Osteoblast (primary cell): ENCODE measurements at regions not wholly inside any gene's neighbourhood (a gene's known extent, or its start where the extent isn't known, plus 50 kb on each side); places are given as distances from the start of the nearest gene placed in this dataset.
A peak's percentile ranks its signal among the peaks of the same experiment; 100 is the strongest.
"Not testable (repeated sequence)": the region's sequence is repeated elsewhere in the genome, so short reads cannot be mapped to it uniquely, and the experiment has no call there.

ENCODE experiments used
- DNase-seq: peaks from one replicate; pipeline ENCODE4 v3.0.0; 2011; ENCODE audit warnings: low spot score, mixed read lengths; ENCODE audit not compliant: insufficient read length; ENCODE audit errors: missing footprints
- H2AFZ ChIP-seq: 2 replicates; pipeline ENCODE4 v1.6.0; 2011; ENCODE audit warnings: mild to moderate bottlenecking, low read length
- H3K27ac ChIP-seq: 2 replicates; pipeline ENCODE4 v1.5.1; 2011; ENCODE audit warnings: mild to moderate bottlenecking, low read depth, low read length, moderate library complexity
- H3K27me3 ChIP-seq: 2 replicates; pipeline ENCODE4 v1.6.0; 2012; ENCODE audit warnings: mild to moderate bottlenecking, control low read depth, inconsistent platforms, low read length, moderate library complexity; ENCODE audit not compliant: insufficient read depth
- H3K36me3 ChIP-seq: 2 replicates; pipeline ENCODE4 v1.5.1; 2011; ENCODE audit warnings: mild to moderate bottlenecking, low read length, control low read depth, moderate library complexity; ENCODE audit not compliant: insufficient read depth
- H3K4me1 ChIP-seq: 2 replicates; pipeline ENCODE4 v1.5.1; 2011; ENCODE audit warnings: mild to moderate bottlenecking, low read length, control low read depth, moderate library complexity; ENCODE audit not compliant: insufficient read depth
- H3K4me2 ChIP-seq: 2 replicates; pipeline ENCODE4 v1.6.0; 2011; ENCODE audit warnings: mild to moderate bottlenecking, low read length; ENCODE audit not compliant: insufficient read depth
- H3K4me3 ChIP-seq: fragments of 200-600 bp; sonication (generic); 3 replicates; pipeline ENCODE4 v1.5.1; 2012; ENCODE audit warnings: mild to moderate bottlenecking, low read length, inconsistent platforms; ENCODE audit not compliant: insufficient read depth
- H3K79me2 ChIP-seq: 2 replicates; pipeline ENCODE4 v1.6.0; 2012; ENCODE audit warnings: mild to moderate bottlenecking, low read length, control low read depth, inconsistent platforms; ENCODE audit not compliant: insufficient read depth
- H3K9me3 ChIP-seq: 2 replicates; pipeline ENCODE4 v1.5.1; 2011; ENCODE audit warnings: low read depth, low read length, control low read depth
- H4K20me1 ChIP-seq: 2 replicates; pipeline ENCODE4 v1.6.0; 2012; ENCODE audit warnings: mild to moderate bottlenecking, low read length, control low read depth; ENCODE audit not compliant: insufficient read depth
- TF ChIP-seq, protein P1 (sequence below): IDR thresholded peaks from 2 replicates; pipeline ENCODE4 v1.5.1; 2011; ENCODE audit warnings: mild to moderate bottlenecking, low read depth, low read length, moderate library complexity; ENCODE audit errors: extremely low read depth

DNA sequence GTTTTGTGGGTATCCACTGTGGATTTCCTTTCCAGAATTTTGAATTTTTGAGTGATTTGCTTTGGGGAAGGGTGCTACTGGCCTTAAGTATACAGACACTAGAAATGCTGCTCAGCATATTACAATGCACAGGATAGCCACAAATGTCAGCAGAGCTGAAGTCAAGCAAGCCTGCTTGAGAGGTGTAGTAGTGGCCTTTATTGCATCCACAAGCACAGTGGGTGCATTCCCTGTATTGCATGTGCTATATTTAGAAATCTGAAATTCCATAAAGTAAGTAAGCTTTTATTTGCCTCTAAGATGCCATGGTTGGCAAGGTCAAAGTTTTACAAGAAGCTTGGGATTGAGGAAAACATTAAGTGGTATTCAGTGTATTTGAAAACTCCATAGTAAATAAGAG lies 79.5 kb upstream of the ZNF91 start:
- no peaks in the 10 kb centered on the region for H3K79me2 ChIP-seq
- H3K4me3 ChIP-seq, result no peak overlapping the region
- no peak for DNase-seq
- no peak overlapping the region for H2AFZ ChIP-seq
- no peaks in the 10 kb centered on the region for H4K20me1 ChIP-seq
- no peaks in the 10 kb centered on the region for H3K36me3 ChIP-seq
- H3K4me2 ChIP-seq, result no peak overlapping the region
- no peaks in the 10 kb centered on the region for H3K27me3 ChIP-seq
- TF ChIP-seq, protein P1, sequence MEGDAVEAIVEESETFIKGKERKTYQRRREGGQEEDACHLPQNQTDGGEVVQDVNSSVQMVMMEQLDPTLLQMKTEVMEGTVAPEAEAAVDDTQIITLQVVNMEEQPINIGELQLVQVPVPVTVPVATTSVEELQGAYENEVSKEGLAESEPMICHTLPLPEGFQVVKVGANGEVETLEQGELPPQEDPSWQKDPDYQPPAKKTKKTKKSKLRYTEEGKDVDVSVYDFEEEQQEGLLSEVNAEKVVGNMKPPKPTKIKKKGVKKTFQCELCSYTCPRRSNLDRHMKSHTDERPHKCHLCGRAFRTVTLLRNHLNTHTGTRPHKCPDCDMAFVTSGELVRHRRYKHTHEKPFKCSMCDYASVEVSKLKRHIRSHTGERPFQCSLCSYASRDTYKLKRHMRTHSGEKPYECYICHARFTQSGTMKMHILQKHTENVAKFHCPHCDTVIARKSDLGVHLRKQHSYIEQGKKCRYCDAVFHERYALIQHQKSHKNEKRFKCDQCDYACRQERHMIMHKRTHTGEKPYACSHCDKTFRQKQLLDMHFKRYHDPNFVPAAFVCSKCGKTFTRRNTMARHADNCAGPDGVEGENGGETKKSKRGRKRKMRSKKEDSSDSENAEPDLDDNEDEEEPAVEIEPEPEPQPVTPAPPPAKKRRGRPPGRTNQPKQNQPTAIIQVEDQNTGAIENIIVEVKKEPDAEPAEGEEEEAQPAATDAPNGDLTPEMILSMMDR, result no peak
- no peak overlapping the region for H3K27ac ChIP-seq
- H3K4me1 ChIP-seq, result no peaks in the 10 kb centered on the region
- H3K9me3 ChIP-seq, result no peaks in the 10 kb centered on the region

DNA sequence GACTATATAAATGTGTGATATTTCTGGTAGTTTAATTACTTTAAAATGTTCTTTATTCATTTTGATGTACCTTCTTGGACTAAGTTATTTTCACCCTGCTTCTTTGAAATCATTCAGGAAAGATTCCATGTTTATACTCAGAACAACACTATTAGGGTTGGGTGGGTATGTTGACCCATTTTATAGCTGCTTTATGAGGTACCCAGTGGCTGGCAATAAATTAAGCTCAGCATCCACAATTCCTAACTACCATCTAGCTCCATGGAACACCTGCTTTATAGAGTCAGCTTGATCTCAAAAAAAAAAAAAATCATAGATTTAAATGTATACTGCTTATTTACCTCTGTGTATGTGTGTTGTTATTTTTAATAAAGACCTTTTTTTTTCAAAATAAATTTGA lies 78.9 kb upstream of the ZNF91 start:
- TF ChIP-seq, protein P1, result no peak
- no peak overlapping the region for H2AFZ ChIP-seq
- no peak overlapping the region for H3K27ac ChIP-seq
- no peak for DNase-seq
- H3K79me2 ChIP-seq, result no peaks in the 10 kb centered on the region
- no peaks in the 10 kb centered on the region for H4K20me1 ChIP-seq
- no peaks in the 10 kb centered on the region for H3K9me3 ChIP-seq
- no peaks in the 10 kb centered on the region for H3K27me3 ChIP-seq
- H3K4me2 ChIP-seq, result no peak overlapping the region
- no peaks in the 10 kb centered on the region for H3K4me1 ChIP-seq
- no peak overlapping the region for H3K4me3 ChIP-seq
- no peaks in the 10 kb centered on the region for H3K36me3 ChIP-seq

DNA sequence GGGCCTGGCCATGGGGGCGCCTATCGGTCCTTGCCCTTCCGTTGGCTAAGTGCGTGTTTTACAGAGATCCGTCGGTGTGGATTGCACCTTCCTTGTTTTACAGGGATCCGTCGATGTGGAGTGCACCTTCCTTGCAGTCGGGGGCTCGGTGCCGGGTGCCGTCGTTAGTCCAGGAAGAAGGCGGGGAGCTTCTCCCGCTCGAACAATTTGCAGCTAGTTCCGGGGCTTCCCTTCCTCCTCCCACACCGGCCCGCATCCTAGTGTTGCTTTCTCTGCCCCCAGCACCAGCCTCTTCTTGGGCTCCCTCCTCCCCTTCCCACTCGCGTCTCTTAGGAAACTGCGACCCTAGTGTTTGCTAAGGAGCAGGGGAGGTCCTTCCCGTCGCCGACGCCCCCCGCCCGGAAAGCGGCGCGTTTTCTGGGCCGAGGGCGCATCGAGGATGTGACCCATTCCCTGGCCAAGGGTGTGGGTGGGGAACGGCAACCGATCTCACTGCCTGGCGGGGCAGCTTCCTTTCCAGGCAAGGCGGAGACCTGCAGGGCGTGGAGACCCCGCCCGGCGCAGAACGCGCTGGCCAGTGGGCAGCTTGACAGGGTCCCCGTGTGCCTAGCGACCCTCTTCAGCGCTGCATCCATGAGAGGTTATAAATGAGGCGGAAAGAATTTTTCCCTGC lies 75.7 kb upstream of the ZNF91 start:
- no peak overlapping the region for H3K27ac ChIP-seq
- H3K4me3 ChIP-seq, result no peak overlapping the region
- H2AFZ ChIP-seq, result no peak overlapping the region
- no peaks in the 10 kb centered on the region for H3K9me3 ChIP-seq
- H3K27me3 ChIP-seq, result no peaks in the 10 kb centered on the region
- no peaks in the 10 kb centered on the region for H3K79me2 ChIP-seq
- DNase-seq, result peak; percentile 21
- H3K4me1 ChIP-seq, result no peaks in the 10 kb centered on the region
- TF ChIP-seq, protein P1, result no peak
- H3K36me3 ChIP-seq, result no peaks in the 10 kb centered on the region
- H4K20me1 ChIP-seq, result no peaks in the 10 kb centered on the region
- H3K4me2 ChIP-seq, result no peak overlapping the region

DNA sequence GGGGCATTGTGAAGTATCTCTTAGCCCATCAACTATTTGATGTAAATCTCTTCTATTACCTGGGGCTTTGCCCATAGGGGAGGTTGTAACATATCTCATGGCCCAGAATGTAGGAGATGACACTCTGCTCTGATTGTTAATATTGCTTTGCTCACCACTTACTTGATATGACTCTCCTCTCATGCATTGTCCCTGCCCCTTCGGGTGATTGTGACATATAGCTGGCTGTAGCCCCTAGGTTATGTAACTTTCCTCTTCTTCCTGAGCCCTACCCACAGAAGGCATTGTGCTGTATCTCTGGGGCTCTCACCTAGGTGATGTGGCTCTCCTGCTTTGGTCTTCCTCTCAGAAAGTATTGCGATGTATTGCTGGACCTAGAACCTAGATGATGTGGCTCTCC lies 69.1 kb upstream of the ZNF91 start:
- not testable (repeated sequence) for H4K20me1 ChIP-seq, H3K9me3 ChIP-seq, H3K4me1 ChIP-seq, H3K36me3 ChIP-seq, H2AFZ ChIP-seq, H3K27me3 ChIP-seq, H3K4me2 ChIP-seq, H3K4me3 ChIP-seq, DNase-seq, H3K27ac ChIP-seq, H3K79me2 ChIP-seq
